Suprapubic skin (tissue), 4 donors: ENCODE measurements at regions not wholly inside any gene's neighbourhood (a gene's known extent, or its start where the extent isn't known, plus 50 kb on each side); places are given as distances from the start of the nearest gene placed in this dataset.

Experiments
- DNase-seq, 2 donors: peaks; one replicate each; pipeline ENCODE4 v3.0.0-alpha.2; 2019; ENCODE audit warnings: low spot score in 2 of 2
- H3K27ac ChIP-seq: fragments of 200-600 bp; sonication (generic); one replicate; pipeline ENCODE4 v1.5.1; 2019
- H3K27me3 ChIP-seq: fragments of 200-600 bp; sonication (generic); one replicate; pipeline ENCODE4 v1.5.1; 2019
- H3K36me3 ChIP-seq: fragments of 200-600 bp; sonication (generic); one replicate; pipeline ENCODE4 v1.5.1; 2019
- H3K4me1 ChIP-seq: fragments of 200-600 bp; sonication (generic); one replicate; pipeline ENCODE4 v1.5.1; 2019
- H3K4me3 ChIP-seq: fragments of 200-600 bp; sonication (generic); one replicate; pipeline ENCODE4 v1.5.1; 2019; ENCODE audit warnings: mild to moderate bottlenecking
- H3K9me3 ChIP-seq: fragments of 200-600 bp; sonication (generic); one replicate; pipeline ENCODE4 v1.5.1; 2019
- CTCF ChIP-seq, 2 donors: fragments of 200-600 bp in 1 of 2; fragments of 450-650 bp in 1 of 2; sonication (generic) in 1 of 2; IDR thresholded peaks; one replicate each; pipeline ENCODE4 v1.5.1; 2016 to 2019; ENCODE audit warnings: antibody characterized with exemption in 2 of 2, mild to moderate bottlenecking in 1 of 2, moderate library complexity in 1 of 2
- EP300 ChIP-seq: sonication (generic); formaldehyde crosslinking; IDR thresholded peaks from one replicate; pipeline ENCODE4 v1.6.1; 2017; ENCODE audit warnings: antibody characterized with exemption
- POLR2A ChIP-seq, 2 donors: fragments of 450-650 bp; IDR thresholded peaks; one replicate each; pipeline ENCODE4 v1.6.1; 2017; ENCODE audit warnings: antibody characterized with exemption in 2 of 2, mild to moderate bottlenecking in 2 of 2, moderate library complexity in 2 of 2
- POLR2AphosphoS5 ChIP-seq, 3 donors: sonication (generic); formaldehyde crosslinking; IDR thresholded peaks; one replicate each; pipeline ENCODE4 v1.6.1; 2017; ENCODE audit warnings: antibody characterized with exemption in 3 of 3
- WGBS: methylation state at CpG from one replicate; pipeline ENCODE4 v1.1.5; 2018; 5-methylcytosine and 5-hydroxymethylcytosine counted together

- Histone ChIP-seq H3K27ac (no peak overlapping the region), H3K4me1 (no peaks in the 10 kb centered on the region), H3K9me3 (no peaks in the 10 kb centered on the region), H3K27me3 (no peaks in the 10 kb centered on the region), H3K4me3 (no peak overlapping the region), H3K36me3 (no peaks in the 10 kb centered on the region)
- DNase-seq: no peak
- 91% methylated on average over 2 of the region's 2 CpGs for WGBS
- TF ChIP-seq CTCF (IDR thresholded peaks at IDR 0.05): no peak
- no peak for TF ChIP-seq POLR2A (IDR thresholded peaks at IDR 0.05)
- no peak for TF ChIP-seq EP300
- TF ChIP-seq POLR2AphosphoS5 (IDR thresholded peaks at IDR 0.05): no peak
Measured at GRCh38 chr11:96760306-96760705, 370.5 kb downstream of the JRKL start.

- H3K4me1 ChIP-seq: no peaks in the 10 kb centered on the region
- H3K9me3 ChIP-seq: no peaks in the 10 kb centered on the region
- H3K36me3 ChIP-seq: no peaks in the 10 kb centered on the region
- no peaks in the 10 kb centered on the region for H3K27me3 ChIP-seq
- no peak for DNase-seq
- no peak overlapping the region for H3K4me3 ChIP-seq
- no peak for TF ChIP-seq POLR2AphosphoS5 (IDR thresholded peaks at IDR 0.05)
- no peak for TF ChIP-seq EP300
- H3K27ac ChIP-seq: no peak overlapping the region
Measured at GRCh38 chr11:96760815-96761214, 371.0 kb downstream of the JRKL start.

GRCh38 chr11:96761451-96761850, 371.6 kb downstream of the JRKL start:
- no peak for DNase-seq
- Histone ChIP-seq H3K4me3 (no peak overlapping the region), H3K36me3 (no peaks in the 10 kb centered on the region), H3K9me3 (no peaks in the 10 kb centered on the region), H3K4me1 (no peaks in the 10 kb centered on the region), H3K27ac (no peak overlapping the region), H3K27me3 (no peaks in the 10 kb centered on the region)
- 60% methylated on average over 1 of the region's 1 CpG for WGBS
- no peak for TF ChIP-seq EP300
- no peak for TF ChIP-seq POLR2A (IDR thresholded peaks at IDR 0.05)
- no peak for TF ChIP-seq POLR2AphosphoS5 (IDR thresholded peaks at IDR 0.05)
- no peak for TF ChIP-seq CTCF (IDR thresholded peaks at IDR 0.05)

- Histone ChIP-seq H3K27me3 (no peaks in the 10 kb centered on the region), H3K4me1 (no peaks in the 10 kb centered on the region), H3K36me3 (no peaks in the 10 kb centered on the region), H3K4me3 (no peak overlapping the region), H3K27ac (no peak overlapping the region), H3K9me3 (no peaks in the 10 kb centered on the region)
- no peak for DNase-seq
- 76% methylated on average over 3 of the region's 3 CpGs for WGBS
- no peak for TF ChIP-seq CTCF (IDR thresholded peaks at IDR 0.05)
- TF ChIP-seq EP300: no peak
Measured at GRCh38 chr11:96763244-96763643, 373.4 kb downstream of the JRKL start.

- no peak overlapping the region for H3K4me3 ChIP-seq
- no peaks in the 10 kb centered on the region for H3K36me3 ChIP-seq
- DNase-seq: no peak
- TF ChIP-seq POLR2A (IDR thresholded peaks at IDR 0.05) (no peak), EP300 (no peak), CTCF (IDR thresholded peaks at IDR 0.05) (no peak), POLR2AphosphoS5 (IDR thresholded peaks at IDR 0.05) (no peak)
- H3K27me3 ChIP-seq: no peaks in the 10 kb centered on the region
- H3K9me3 ChIP-seq: no peaks in the 10 kb centered on the region
- no peaks in the 10 kb centered on the region for H3K4me1 ChIP-seq
- H3K27ac ChIP-seq: no peak overlapping the region
Measured at GRCh38 chr11:96778272-96778671, 388.5 kb downstream of the JRKL start.

- no peak for DNase-seq
- Histone ChIP-seq H3K4me3 (no peak overlapping the region), H3K36me3 (no peaks in the 10 kb centered on the region), H3K4me1 (no peaks in the 10 kb centered on the region), H3K27ac (no peak overlapping the region), H3K27me3 (no peaks in the 10 kb centered on the region), H3K9me3 (no peaks in the 10 kb centered on the region)
- TF ChIP-seq CTCF (IDR thresholded peaks at IDR 0.05) (no peak), POLR2A (IDR thresholded peaks at IDR 0.05) (no peak), POLR2AphosphoS5 (IDR thresholded peaks at IDR 0.05) (no peak), EP300 (no peak)
Measured at GRCh38 chr11:96779030-96779429, 389.2 kb downstream of the JRKL start.
